ENCODE measurements at regions not wholly inside any gene's neighbourhood (a gene's known extent, or its start where the extent isn't known, plus 50 kb on each side); places are given as distances from the start of the nearest gene placed in this dataset.

GRCh38 chr6:133688705-133689492 is 200.0 kb upstream of the TCF21 start:
- no peak for DNase-seq (ENCODE audit: low read depth in 4 of 4, low spot score in 3 of 4)

- DNase-seq (ENCODE audit: low read depth in 4 of 4, low spot score in 3 of 4) = no peak
Measured at GRCh38 chr6:133689863-133690262, 199.1 kb upstream of the TCF21 start.

GRCh38 chr6:133693565-133693964 is 195.3 kb upstream of the TCF21 start:
- DNase-seq (ENCODE audit: low read depth in 4 of 4, low spot score in 3 of 4) = no peak

- no peak for DNase-seq (ENCODE audit: low read depth in 4 of 4, low spot score in 3 of 4)
Measured at GRCh38 chr6:133697185-133697584, 191.7 kb upstream of the TCF21 start.

- no peak for DNase-seq (ENCODE audit: low read depth in 4 of 4, low spot score in 3 of 4)
Measured at GRCh38 chr6:133697666-133698065, 191.2 kb upstream of the TCF21 start.

GRCh38 chr6:133698272-133698671 is 190.6 kb upstream of the TCF21 start:
- DNase-seq (ENCODE audit: low read depth in 4 of 4, low spot score in 3 of 4) = no peak

- DNase-seq (ENCODE audit: low read depth in 4 of 4, low spot score in 3 of 4) = no peak
Measured at GRCh38 chr6:133699741-133700385, 189.1 kb upstream of the TCF21 start.

GRCh38 chr6:133701633-133702331 is 187.1 kb upstream of the TCF21 start:
- peak; percentile 57 to 75 (median 70) for DNase-seq (ENCODE audit: low read depth in 4 of 4, low spot score in 3 of 4)

GRCh38 chr6:133704371-133704770 is 184.5 kb upstream of the TCF21 start:
- DNase-seq (ENCODE audit: low read depth in 4 of 4, low spot score in 3 of 4) = no peak

- DNase-seq (ENCODE audit: low read depth in 4 of 4, low spot score in 3 of 4) = no peak
Measured at GRCh38 chr6:133705066-133705465, 183.8 kb upstream of the TCF21 start.

- no peak for DNase-seq (ENCODE audit: low read depth in 4 of 4, low spot score in 3 of 4)
Measured at GRCh38 chr6:133705731-133706130, 183.2 kb upstream of the TCF21 start.

- no peak for DNase-seq (ENCODE audit: low read depth in 4 of 4, low spot score in 3 of 4)
Measured at GRCh38 chr6:133707456-133707855, 181.5 kb upstream of the TCF21 start.

- DNase-seq (ENCODE audit: low read depth in 4 of 4, low spot score in 3 of 4) = no peak
Measured at GRCh38 chr6:133710826-133711225, 178.1 kb upstream of the TCF21 start.

- no peak for DNase-seq (ENCODE audit: low read depth in 4 of 4, low spot score in 3 of 4)
Measured at GRCh38 chr6:133715270-133715669, 173.6 kb upstream of the TCF21 start.

- no peak for DNase-seq (ENCODE audit: low read depth in 4 of 4, low spot score in 3 of 4)
Measured at GRCh38 chr6:133724726-133725125, 164.2 kb upstream of the TCF21 start.

GRCh38 chr6:133726188-133726587 is 162.7 kb upstream of the TCF21 start:
- DNase-seq (ENCODE audit: low read depth in 4 of 4, low spot score in 3 of 4) = no peak

- DNase-seq (ENCODE audit: low read depth in 4 of 4, low spot score in 3 of 4) = peak; percentile 45 to 59 (median 50)
Measured at GRCh38 chr6:133730881-133731280, 158.0 kb upstream of the TCF21 start.

GRCh38 chr6:133740218-133740617 is 148.7 kb upstream of the TCF21 start:
- DNase-seq (ENCODE audit: low read depth in 4 of 4, low spot score in 3 of 4) = no peak

GRCh38 chr6:133740816-133741215 is 148.1 kb upstream of the TCF21 start:
- no peak for DNase-seq (ENCODE audit: low read depth in 4 of 4, low spot score in 3 of 4)

GRCh38 chr6:133741375-133741861 is 147.5 kb upstream of the TCF21 start:
- DNase-seq (ENCODE audit: low read depth in 4 of 4, low spot score in 3 of 4) = peak in 3 of 4 donors; percentile 46 to 74 (median 50)

- DNase-seq (ENCODE audit: low read depth in 4 of 4, low spot score in 3 of 4) = no peak
Measured at GRCh38 chr6:133743621-133744020, 145.3 kb upstream of the TCF21 start.

- no peak for DNase-seq (ENCODE audit: low read depth in 4 of 4, low spot score in 3 of 4)
Measured at GRCh38 chr6:133746417-133746770, 142.5 kb upstream of the TCF21 start.
